Fibroblast of the aortic adventitia (primary cell): ENCODE measurements at regions not wholly inside any gene's neighbourhood (a gene's known extent, or its start where the extent isn't known, plus 50 kb on each side); places are given as distances from the start of the nearest gene placed in this dataset.

Experiments
- DNase-seq: peaks from one replicate; pipeline ENCODE4 v3.0.0-alpha.2; 2010; ENCODE audit warnings: low read depth
- H3K4me3 ChIP-seq: 2 replicates; pipeline ENCODE4 v1.5.1; 2011; ENCODE audit warnings: low read depth, mild to moderate bottlenecking, control low read depth, low read length, moderate library complexity
- TF ChIP-seq, protein P1 (sequence below): IDR thresholded peaks from 2 replicates; pipeline ENCODE4 v1.5.1; 2011; ENCODE audit warnings: mild to moderate bottlenecking, low read length, control low read depth, inconsistent platforms; ENCODE audit not compliant: insufficient read depth

DNA sequence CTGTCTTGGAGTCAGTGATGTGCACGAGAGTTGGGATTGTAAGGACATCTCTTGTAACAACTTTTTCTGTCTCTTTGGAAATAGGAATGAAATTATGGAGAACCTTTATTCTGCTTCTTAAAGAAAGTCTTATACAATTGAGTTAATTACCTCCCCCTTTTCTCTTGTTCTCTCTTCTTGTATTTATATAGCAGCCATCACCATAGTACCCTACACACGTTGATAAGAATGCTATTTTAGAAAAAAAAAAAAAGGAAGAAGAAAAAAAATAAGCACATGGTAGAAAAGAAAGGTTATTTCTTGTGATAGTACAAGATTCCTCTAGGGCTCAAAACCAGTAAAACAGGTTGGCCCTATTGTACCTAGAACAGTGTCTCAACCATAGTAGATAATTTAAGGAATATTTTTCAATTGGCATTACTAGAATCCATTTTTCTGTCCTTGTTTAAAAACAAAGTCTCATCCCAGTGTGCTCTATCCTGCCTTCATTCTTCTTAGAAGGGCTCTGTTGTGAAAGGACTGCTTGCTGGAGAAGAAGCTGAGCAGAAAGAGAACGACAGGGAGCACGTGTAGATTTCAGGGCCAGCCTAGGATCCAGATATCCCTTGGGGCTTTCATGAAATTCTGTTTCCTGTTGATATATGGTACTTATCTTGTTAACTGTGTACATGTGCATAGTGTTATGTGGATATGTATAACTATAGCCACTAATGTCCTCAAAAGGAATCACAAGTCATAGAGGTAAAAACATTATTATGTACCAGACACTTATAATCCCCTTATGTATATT, 392.3 kb upstream of the MEF2C start:
- H3K4me3 ChIP-seq = no peak overlapping the region
- TF ChIP-seq, protein P1, sequence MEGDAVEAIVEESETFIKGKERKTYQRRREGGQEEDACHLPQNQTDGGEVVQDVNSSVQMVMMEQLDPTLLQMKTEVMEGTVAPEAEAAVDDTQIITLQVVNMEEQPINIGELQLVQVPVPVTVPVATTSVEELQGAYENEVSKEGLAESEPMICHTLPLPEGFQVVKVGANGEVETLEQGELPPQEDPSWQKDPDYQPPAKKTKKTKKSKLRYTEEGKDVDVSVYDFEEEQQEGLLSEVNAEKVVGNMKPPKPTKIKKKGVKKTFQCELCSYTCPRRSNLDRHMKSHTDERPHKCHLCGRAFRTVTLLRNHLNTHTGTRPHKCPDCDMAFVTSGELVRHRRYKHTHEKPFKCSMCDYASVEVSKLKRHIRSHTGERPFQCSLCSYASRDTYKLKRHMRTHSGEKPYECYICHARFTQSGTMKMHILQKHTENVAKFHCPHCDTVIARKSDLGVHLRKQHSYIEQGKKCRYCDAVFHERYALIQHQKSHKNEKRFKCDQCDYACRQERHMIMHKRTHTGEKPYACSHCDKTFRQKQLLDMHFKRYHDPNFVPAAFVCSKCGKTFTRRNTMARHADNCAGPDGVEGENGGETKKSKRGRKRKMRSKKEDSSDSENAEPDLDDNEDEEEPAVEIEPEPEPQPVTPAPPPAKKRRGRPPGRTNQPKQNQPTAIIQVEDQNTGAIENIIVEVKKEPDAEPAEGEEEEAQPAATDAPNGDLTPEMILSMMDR = no peak

DNA sequence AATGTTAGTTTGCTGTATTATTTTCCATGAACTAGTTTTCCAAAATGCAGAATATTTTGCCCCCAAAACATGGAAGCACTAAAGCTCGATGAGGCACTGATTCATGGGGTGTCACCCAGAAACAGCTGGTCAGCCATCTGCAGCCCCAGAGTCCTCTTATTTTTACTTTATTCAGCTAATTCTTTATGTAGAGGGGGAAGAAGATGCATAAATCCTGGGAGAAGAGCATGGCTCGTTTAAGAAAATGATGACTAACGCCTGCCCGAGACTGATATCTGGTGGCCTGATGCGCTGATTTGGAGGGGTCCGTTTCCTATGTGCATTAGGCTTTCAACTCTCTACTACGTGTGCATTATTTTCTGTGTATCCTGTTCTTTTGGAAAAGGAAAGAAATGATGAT, 390.3 kb upstream of the MEF2C start:
- TF ChIP-seq, protein P1 = no peak
- DNase-seq = no peak
- no peak overlapping the region for H3K4me3 ChIP-seq

More for the DNA sequence above, 392.3 kb upstream of the MEF2C start:
- no peak for DNase-seq

DNA sequence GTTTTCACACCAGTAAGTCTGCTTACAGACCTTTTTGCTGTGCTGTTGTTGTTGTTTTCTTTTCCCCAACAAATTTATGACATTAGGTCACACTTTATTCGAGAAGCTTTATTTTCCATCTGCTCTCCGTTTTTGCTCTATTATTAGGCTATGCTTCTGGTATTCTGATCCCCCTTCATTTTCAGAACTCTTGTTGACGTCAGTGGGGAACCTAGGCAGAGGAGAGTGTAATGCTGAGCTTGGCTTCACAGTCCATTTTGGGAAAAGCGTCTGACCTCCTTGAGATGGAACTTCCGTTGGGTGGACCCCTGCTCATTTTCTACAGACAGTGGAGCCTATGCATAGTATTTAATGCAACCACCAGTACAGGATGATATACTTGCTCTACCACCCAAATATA, 387.9 kb upstream of the MEF2C start:
- no peak overlapping the region for H3K4me3 ChIP-seq
- TF ChIP-seq, protein P1 = no peak
- DNase-seq = no peak

DNA sequence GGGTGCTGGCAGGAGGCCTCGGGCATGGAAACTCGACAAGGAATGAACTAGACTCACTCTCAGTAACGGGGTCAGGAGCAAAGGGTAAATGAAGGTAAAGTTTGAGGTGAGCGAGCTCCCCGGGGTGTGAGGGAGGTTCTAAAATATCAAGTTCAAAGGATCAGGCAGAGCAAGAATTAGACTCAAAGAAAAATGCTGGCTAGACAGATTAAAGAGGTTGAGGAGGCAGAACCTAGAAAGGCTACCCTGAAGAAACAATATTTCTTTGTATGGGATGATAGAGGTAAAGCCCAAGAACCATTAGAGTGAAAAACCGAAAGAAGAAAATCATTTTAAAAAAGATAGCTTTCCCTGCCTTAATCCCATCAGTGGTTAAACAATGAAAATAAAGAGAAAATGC, 386.7 kb upstream of the MEF2C start:
- no peak overlapping the region for H3K4me3 ChIP-seq
- DNase-seq = no peak
- TF ChIP-seq, protein P1 = no peak

DNA sequence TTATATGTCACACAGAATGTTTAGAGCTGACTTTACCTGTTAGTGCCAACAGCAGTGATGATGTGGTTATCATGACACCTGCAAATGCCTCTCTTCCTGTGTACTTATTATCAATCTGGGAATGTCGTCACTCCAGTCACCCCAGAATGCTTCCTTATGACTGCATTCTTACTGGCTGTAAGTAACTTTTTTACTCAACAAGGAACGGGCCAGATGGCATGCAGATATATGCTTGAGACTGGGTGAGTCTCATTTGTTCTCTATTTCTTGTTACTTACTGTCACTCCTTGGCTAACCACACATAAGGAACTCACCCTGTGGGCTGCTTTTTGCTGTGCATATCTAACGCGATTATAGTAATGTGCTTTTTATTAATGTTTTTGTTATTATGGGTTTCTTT, 385.5 kb upstream of the MEF2C start:
- TF ChIP-seq, protein P1 = no peak
- no peak for DNase-seq
- H3K4me3 ChIP-seq = no peak overlapping the region

DNA sequence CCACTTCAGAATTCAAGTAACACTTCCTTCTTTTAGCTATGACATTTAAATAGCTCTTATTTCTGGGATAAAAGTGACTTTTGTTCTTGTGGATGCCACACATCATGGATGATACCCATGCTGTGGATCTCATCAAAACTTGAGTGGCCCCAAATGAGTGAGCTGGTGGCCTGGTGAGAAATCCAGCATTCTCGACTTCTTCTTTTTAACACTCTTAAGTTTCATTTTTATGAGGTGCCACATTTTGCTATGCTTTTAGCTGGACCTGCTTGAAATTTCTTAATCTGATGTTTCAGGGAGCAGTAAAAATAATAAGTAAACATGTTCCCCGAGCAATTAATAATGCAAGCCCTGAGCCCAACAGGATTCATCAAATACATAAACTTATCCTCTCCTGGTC, 384.8 kb upstream of the MEF2C start:
- no peak overlapping the region for H3K4me3 ChIP-seq
- TF ChIP-seq, protein P1 = no peak
- no peak for DNase-seq
